Neural progenitor cell (in vitro differentiated cells): ENCODE measurements at regions not wholly inside any gene's neighbourhood (a gene's known extent, or its start where the extent isn't known, plus 50 kb on each side); places are given as distances from the start of the nearest gene placed in this dataset.
"Not testable (repeated sequence)": the region's sequence is repeated elsewhere in the genome, so short reads cannot be mapped to it uniquely, and the experiment has no call there.

ENCODE experiments used
- DNase-seq: peaks from one replicate; pipeline ENCODE4 v3.0.0-alpha.2; 2016; ENCODE audit warnings: low spot score
- H2AFZ ChIP-seq: fragments of 200-600 bp; sonication (generic); replicated peaks from 2 replicates; pipeline ENCODE4 v1.6.1; 2016; ENCODE audit warnings: antibody characterized with exemption
- H3F3A ChIP-seq: fragments of 200-600 bp; sonication (generic); 2 replicates; pipeline ENCODE4 v1.6.1; 2016; ENCODE audit warnings: antibody characterized with exemption, low read depth
- H3K27ac ChIP-seq: fragments of 200-600 bp; sonication (generic); 2 replicates; pipeline ENCODE4 v1.5.1; 2016; ENCODE audit warnings: mild to moderate bottlenecking
- H3K27me3 ChIP-seq: fragments of 200-600 bp; sonication (generic); 2 replicates; pipeline ENCODE4 v1.6.1; 2016; ENCODE audit warnings: mild to moderate bottlenecking, moderate library complexity
- H3K36me3 ChIP-seq: fragments of 200-600 bp; sonication (generic); 2 replicates; pipeline ENCODE4 v1.5.1; 2016
- H3K4me1 ChIP-seq: fragments of 200-600 bp; sonication (generic); 2 replicates; pipeline ENCODE4 v1.6.1; 2016; ENCODE audit warnings: mixed run types
- H3K4me2 ChIP-seq: fragments of 200-600 bp; sonication (generic); 2 replicates; pipeline ENCODE4 v1.6.1; 2016
- H3K4me3 ChIP-seq: fragments of 200-600 bp; sonication (generic); 2 replicates; pipeline ENCODE4 v1.5.1; 2016
- H3K79me2 ChIP-seq: fragments of 200-600 bp; sonication (generic); 2 replicates; pipeline ENCODE4 v1.6.1; 2016; ENCODE audit warnings: low read depth
- H3K9ac ChIP-seq: fragments of 200-600 bp; sonication (generic); 2 replicates; pipeline ENCODE4 v1.6.1; 2016
- H3K9me3 ChIP-seq: fragments of 200-600 bp; sonication (generic); 2 replicates; pipeline ENCODE4 v1.5.1; 2016; ENCODE audit warnings: low read depth
- H4K20me1 ChIP-seq: fragments of 200-600 bp; sonication (generic); 2 replicates; pipeline ENCODE4 v1.6.1; 2016; ENCODE audit warnings: low read depth
- H3K27ac Mint-ChIP-seq: 3 replicates; pipeline ENCODE4 v1.8.0; 2021; ENCODE audit warnings: mixed read lengths
- H3K27me3 Mint-ChIP-seq: 2 replicates; pipeline ENCODE4 v1.8.0; 2022; ENCODE audit warnings: low read depth, mild to moderate bottlenecking, inconsistent platforms, moderate library complexity, mixed read lengths; ENCODE audit not compliant: insufficient read depth
- H3K36me3 Mint-ChIP-seq: 3 replicates; pipeline ENCODE4 v1.8.0; 2021; ENCODE audit warnings: mixed read lengths
- H3K4me1 Mint-ChIP-seq: 3 replicates; pipeline ENCODE4 v1.8.0; 2021; ENCODE audit warnings: mixed read lengths
- H3K4me3 Mint-ChIP-seq: 3 replicates; pipeline ENCODE4 v1.8.0; 2021; ENCODE audit warnings: mild to moderate bottlenecking, moderate library complexity, mixed read lengths
- H3K9me3 Mint-ChIP-seq: 3 replicates; pipeline ENCODE4 v1.8.0; 2020; ENCODE audit warnings: mixed read lengths
- EZH2 ChIP-seq: fragments of 200-600 bp; sonication (generic); IDR thresholded peaks from 2 replicates; pipeline ENCODE4 v1.6.1; 2017; ENCODE audit warnings: antibody characterized with exemption, mild to moderate bottlenecking, moderate library complexity
- EZH2phosphoT487 ChIP-seq: fragments of 200-600 bp; sonication (generic); IDR thresholded peaks from 2 replicates; pipeline ENCODE4 v1.6.1; 2017; ENCODE audit warnings: antibody characterized with exemption
- TF ChIP-seq, protein P1 (sequence below): fragments of 200-600 bp; sonication (generic); IDR thresholded peaks from 2 replicates; pipeline ENCODE4 v1.5.1; 2017; ENCODE audit warnings: antibody characterized with exemption, mild to moderate bottlenecking

DNA sequence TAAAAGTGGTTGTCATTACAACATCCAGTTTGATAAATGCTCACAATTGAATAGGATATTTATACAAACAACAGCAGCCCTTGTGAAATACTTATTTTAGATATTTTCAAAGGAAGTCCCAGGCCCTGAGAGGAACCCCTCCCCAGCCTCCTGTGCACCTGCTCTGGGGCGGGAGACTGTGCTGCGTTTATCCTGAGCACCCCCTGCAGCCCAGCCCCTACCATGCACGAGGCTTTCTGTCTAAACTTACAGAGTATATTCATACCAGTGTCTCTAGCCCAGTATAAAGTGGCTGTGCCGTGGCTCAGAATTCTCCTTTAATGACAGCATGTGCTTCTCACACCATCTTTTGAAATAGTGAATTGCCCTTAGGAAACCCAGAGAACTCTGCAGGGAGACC lies 1084.3 kb downstream of the TMEM121 start:
- TF ChIP-seq, protein P1, sequence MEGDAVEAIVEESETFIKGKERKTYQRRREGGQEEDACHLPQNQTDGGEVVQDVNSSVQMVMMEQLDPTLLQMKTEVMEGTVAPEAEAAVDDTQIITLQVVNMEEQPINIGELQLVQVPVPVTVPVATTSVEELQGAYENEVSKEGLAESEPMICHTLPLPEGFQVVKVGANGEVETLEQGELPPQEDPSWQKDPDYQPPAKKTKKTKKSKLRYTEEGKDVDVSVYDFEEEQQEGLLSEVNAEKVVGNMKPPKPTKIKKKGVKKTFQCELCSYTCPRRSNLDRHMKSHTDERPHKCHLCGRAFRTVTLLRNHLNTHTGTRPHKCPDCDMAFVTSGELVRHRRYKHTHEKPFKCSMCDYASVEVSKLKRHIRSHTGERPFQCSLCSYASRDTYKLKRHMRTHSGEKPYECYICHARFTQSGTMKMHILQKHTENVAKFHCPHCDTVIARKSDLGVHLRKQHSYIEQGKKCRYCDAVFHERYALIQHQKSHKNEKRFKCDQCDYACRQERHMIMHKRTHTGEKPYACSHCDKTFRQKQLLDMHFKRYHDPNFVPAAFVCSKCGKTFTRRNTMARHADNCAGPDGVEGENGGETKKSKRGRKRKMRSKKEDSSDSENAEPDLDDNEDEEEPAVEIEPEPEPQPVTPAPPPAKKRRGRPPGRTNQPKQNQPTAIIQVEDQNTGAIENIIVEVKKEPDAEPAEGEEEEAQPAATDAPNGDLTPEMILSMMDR, result no peak
- TF ChIP-seq EZH2 (no peak), EZH2phosphoT487 (no peak)
- no peak overlapping the region for H3K27ac ChIP-seq

DNA sequence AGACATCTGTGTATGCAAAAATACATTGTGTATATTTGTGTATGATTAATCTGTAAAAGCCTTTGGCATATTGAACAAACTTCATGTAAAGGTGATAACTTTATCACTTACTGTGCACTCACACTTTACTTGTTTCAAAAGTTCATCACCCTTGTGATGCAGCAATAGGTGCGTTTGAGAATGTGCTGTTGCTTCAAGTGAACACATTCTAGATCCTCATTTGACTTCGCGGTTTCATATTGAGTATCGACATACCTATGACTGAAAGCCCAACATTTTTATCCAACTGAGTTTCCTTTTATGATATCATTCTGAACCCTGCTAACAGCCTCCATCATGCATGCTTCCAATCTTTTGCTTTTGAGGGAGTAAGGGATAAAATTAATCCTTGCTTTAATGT lies 1086.9 kb downstream of the TMEM121 start:
- Mint-ChIP-seq H3K27me3 (peaks cover 6% of the 10 kb centered on the region), H3K36me3 (no peaks in the 10 kb centered on the region), H3K27ac (no peak overlapping the region), H3K9me3 (peaks cover 35% of the 10 kb centered on the region), H3K4me3 (no peak overlapping the region), H3K4me1 (no peaks in the 10 kb centered on the region)
- no peaks in the 10 kb centered on the region for H4K20me1 ChIP-seq
- H2AFZ ChIP-seq, result no peak overlapping the region
- no peaks in the 10 kb centered on the region for H3K79me2 ChIP-seq
- no peaks in the 10 kb centered on the region for H3K4me1 ChIP-seq
- H3K4me2 ChIP-seq, result no peak overlapping the region
- TF ChIP-seq, protein P1, result no peak
- TF ChIP-seq EZH2phosphoT487 (no peak), EZH2 (no peak)
- no peak overlapping the region for H3K27ac ChIP-seq
- H3K9me3 ChIP-seq, result peaks cover 20% of the 10 kb centered on the region
- H3K36me3 ChIP-seq, result no peaks in the 10 kb centered on the region
- DNase-seq, result no peak
- H3K27me3 ChIP-seq, result no peaks in the 10 kb centered on the region
- no peak overlapping the region for H3K9ac ChIP-seq
- H3F3A ChIP-seq, result no peaks in the 10 kb centered on the region
- H3K4me3 ChIP-seq, result no peak overlapping the region

More for the DNA sequence above, 1084.3 kb downstream of the TMEM121 start:
- H3K4me3 ChIP-seq, result no peak overlapping the region
- H4K20me1 ChIP-seq, result no peaks in the 10 kb centered on the region
- no peaks in the 10 kb centered on the region for H3K27me3 ChIP-seq
- no peaks in the 10 kb centered on the region for H3K36me3 ChIP-seq
- H3K4me2 ChIP-seq, result no peak overlapping the region
- Mint-ChIP-seq H3K36me3 (no peaks in the 10 kb centered on the region), H3K27me3 (peaks cover 3% of the 10 kb centered on the region), H3K9me3 (peaks cover 42% of the 10 kb centered on the region), H3K27ac (no peak overlapping the region), H3K4me1 (no peaks in the 10 kb centered on the region), H3K4me3 (no peak overlapping the region)
- no peak for DNase-seq
- no peaks in the 10 kb centered on the region for H3K4me1 ChIP-seq
- H2AFZ ChIP-seq, result no peak overlapping the region
- H3F3A ChIP-seq, result no peaks in the 10 kb centered on the region
- no peak overlapping the region for H3K9ac ChIP-seq
- H3K79me2 ChIP-seq, result no peaks in the 10 kb centered on the region
- H3K9me3 ChIP-seq, result peaks cover 17% of the 10 kb centered on the region

DNA sequence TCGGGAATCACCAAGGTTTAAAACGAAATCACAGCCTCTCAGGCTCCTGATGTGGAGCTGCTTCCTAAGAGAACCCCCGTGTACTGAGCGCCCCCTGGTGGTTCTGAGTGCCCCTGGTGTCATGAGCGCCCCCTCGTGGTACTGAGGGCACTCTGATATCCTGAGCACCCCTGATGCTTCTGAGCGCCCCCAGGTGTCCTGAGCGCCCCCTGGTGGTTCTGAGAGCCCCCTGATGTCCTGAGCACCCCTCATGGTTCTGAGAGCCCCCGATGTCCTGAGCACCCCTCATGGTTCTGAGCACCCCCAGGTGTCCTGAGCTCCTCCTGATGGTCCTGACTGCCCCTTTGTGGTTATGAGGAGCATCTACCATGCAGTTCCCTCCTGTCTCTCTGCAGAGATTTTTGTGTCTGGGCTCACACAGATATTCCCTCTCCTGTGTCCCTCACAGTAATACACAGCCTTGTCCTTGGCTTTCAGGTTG lies 1092.1 kb downstream of the TMEM121 start:
- H3K36me3 Mint-ChIP-seq, H3K79me2 ChIP-seq, H3F3A ChIP-seq, H3K9ac ChIP-seq, H3K27ac ChIP-seq, H3K4me2 ChIP-seq, H3K4me3 ChIP-seq, H4K20me1 ChIP-seq, H3K4me1 ChIP-seq, H3K27ac Mint-ChIP-seq, H3K27me3 ChIP-seq, H3K4me1 Mint-ChIP-seq, H3K36me3 ChIP-seq, H2AFZ ChIP-seq, H3K4me3 Mint-ChIP-seq: not testable (repeated sequence)
- DNase-seq, result peak; percentile 3
- Mint-ChIP-seq H3K27me3 (peaks cover 12% of the 10 kb centered on the region), H3K9me3 (peaks cover 44% of the 10 kb centered on the region)
- TF ChIP-seq, protein P1, result peak; percentile 42
- peaks cover 13% of the 10 kb centered on the region for H3K9me3 ChIP-seq

DNA sequence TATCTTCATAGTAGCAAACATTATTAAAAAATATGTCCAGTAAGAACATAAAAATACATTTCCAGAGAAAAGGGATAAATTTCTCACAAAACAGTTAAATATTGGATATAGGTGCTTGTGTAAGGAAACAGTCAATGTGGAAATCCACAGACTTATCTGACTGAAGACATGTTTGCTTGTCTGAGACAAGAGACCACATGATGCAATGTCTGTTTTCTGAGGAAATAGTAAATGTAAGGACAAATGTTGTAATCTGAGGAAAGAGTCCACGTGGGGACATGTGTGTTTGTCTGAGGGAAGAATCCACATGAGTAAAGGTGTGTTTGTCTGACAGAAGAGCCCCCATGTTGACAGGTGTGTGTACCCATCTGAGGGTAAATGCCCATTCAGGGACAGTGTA lies 1093.2 kb downstream of the TMEM121 start:
- H3K36me3 ChIP-seq, result no peaks in the 10 kb centered on the region
- no peaks in the 10 kb centered on the region for H3K79me2 ChIP-seq
- H3K27ac Mint-ChIP-seq, result no peak overlapping the region
- no peak overlapping the region for H3K4me3 Mint-ChIP-seq
- no peaks in the 10 kb centered on the region for H3F3A ChIP-seq
- no peak overlapping the region for H3K4me2 ChIP-seq
- peaks cover 14% of the 10 kb centered on the region for H3K9me3 ChIP-seq
- H3K27me3 Mint-ChIP-seq, result peaks cover 12% of the 10 kb centered on the region
- no peak overlapping the region for H3K9ac ChIP-seq
- TF ChIP-seq, protein P1, result no peak
- TF ChIP-seq EZH2phosphoT487 (no peak), EZH2 (no peak)
- H4K20me1 ChIP-seq, result no peaks in the 10 kb centered on the region
- no peak overlapping the region for H3K4me3 ChIP-seq
- no peaks in the 10 kb centered on the region for H3K4me1 Mint-ChIP-seq
- no peak overlapping the region for H2AFZ ChIP-seq
- peaks cover 45% of the 10 kb centered on the region for H3K9me3 Mint-ChIP-seq
- no peaks in the 10 kb centered on the region for H3K4me1 ChIP-seq
- no peak for DNase-seq
- H3K27me3 ChIP-seq, result no peaks in the 10 kb centered on the region
- no peaks in the 10 kb centered on the region for H3K36me3 Mint-ChIP-seq
- H3K27ac ChIP-seq, result no peak overlapping the region
